ENCODE measurements at regions not wholly inside any gene's neighbourhood (a gene's known extent, or its start where the extent isn't known, plus 50 kb on each side); places are given as distances from the start of the nearest gene placed in this dataset.

GRCh38 chr15:91790836-91791235, 62.7 kb upstream of the SLCO3A1 start (continued):
- TF ChIP-seq ZNF462 (CRISPR knock-in tag; IDR thresholded peaks at IDR 0.05) = no peak

GRCh38 chr15:91793771-91794170, 59.7 kb upstream of the SLCO3A1 start:
- Histone ChIP-seq H3F3A (replicated peaks; ENCODE audit: low read depth) (no peaks in the 10 kb centered on the region), H3K4me1 (ENCODE audit: insufficient read depth) (no peaks in the 10 kb centered on the region), H3K36me3 (ENCODE audit: insufficient read depth) (no peaks in the 10 kb centered on the region), H4K20me1 (replicated peaks; ENCODE audit: insufficient read depth) (no peaks in the 10 kb centered on the region), H3K27me3 (ENCODE audit: insufficient read depth) (no peaks in the 10 kb centered on the region), H3K4me2 (no peak overlapping the region), H3K4me3 (no peak overlapping the region), H3K9me2 (ENCODE audit: insufficient read depth) (no peaks in the 10 kb centered on the region), H3K79me2 (replicated peaks; ENCODE audit: insufficient read depth) (no peaks in the 10 kb centered on the region), H3K27ac (ENCODE audit: low read depth) (no peak overlapping the region), H2AFZ (no peak overlapping the region)
- DNase-seq (ENCODE audit: low spot score) = no peak
- Mint-ChIP-seq H3K27ac (no peak overlapping the region), H3K36me3 (ENCODE audit: low read depth) (no peaks in the 10 kb centered on the region), H3K4me3 (no peak overlapping the region), H3K27me3 (ENCODE audit: insufficient read depth, low read depth, poor library complexity) (peaks cover 1% of the 10 kb centered on the region), H3K9me3 (no peaks in the 10 kb centered on the region), H3K4me1 (no peaks in the 10 kb centered on the region)
- ATAC-seq = no peak
- no peak for TF ChIP-seq POLR2AphosphoS5 (IDR thresholded peaks at IDR 0.05; ENCODE audit: low read depth)
- no peak for TF ChIP-seq ZNF331 (CRISPR knock-in tag; IDR thresholded peaks at IDR 0.05; ENCODE audit: low read depth)
- no peak for TF ChIP-seq ZNF462 (CRISPR knock-in tag; IDR thresholded peaks at IDR 0.05)
